ENCODE measurements at regions not wholly inside any gene's neighbourhood (a gene's known extent, or its start where the extent isn't known, plus 50 kb on each side); places are given as distances from the start of the nearest gene placed in this dataset.

DNA sequence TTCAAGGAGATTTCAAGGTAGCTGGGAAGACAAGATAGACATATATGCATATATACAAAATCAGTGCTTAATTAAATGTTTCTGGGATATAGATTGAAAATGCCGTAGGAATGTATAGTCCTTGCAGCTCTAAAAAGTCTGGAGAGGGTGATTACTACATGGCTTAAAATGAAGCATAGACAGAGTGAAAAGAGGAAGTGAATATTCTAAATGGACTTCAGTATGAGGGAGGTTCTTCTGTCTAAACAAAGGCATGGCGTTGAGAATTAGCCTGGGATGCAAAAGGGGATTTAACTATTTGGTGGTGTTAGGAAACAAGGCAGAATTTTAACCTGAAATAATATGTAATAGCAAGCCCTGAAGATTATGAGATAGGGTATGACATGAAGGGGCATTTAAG, 141.5 kb upstream of the FRMPD4 start:
- Histone ChIP-seq H3K36me3 (no peaks in the 10 kb centered on the region), H3K27ac (no peak overlapping the region), H3K4me1 (no peaks in the 10 kb centered on the region), H3K9me3 (no peaks in the 10 kb centered on the region), H3K27me3 (no peaks in the 10 kb centered on the region), H3K4me3 (no peak overlapping the region)
- WGBS, 2 donors, result 38 to 49% methylated on average over 2 of the region's 2 CpGs
- intact Hi-C loops (cut with DNase I), result no loop called here
- TF ChIP-seq POLR2A (IDR thresholded peaks at IDR 0.05), result no peak
- TF ChIP-seq EP300 (IDR thresholded peaks at IDR 0.05), result no peak
- TF ChIP-seq, protein P1, sequence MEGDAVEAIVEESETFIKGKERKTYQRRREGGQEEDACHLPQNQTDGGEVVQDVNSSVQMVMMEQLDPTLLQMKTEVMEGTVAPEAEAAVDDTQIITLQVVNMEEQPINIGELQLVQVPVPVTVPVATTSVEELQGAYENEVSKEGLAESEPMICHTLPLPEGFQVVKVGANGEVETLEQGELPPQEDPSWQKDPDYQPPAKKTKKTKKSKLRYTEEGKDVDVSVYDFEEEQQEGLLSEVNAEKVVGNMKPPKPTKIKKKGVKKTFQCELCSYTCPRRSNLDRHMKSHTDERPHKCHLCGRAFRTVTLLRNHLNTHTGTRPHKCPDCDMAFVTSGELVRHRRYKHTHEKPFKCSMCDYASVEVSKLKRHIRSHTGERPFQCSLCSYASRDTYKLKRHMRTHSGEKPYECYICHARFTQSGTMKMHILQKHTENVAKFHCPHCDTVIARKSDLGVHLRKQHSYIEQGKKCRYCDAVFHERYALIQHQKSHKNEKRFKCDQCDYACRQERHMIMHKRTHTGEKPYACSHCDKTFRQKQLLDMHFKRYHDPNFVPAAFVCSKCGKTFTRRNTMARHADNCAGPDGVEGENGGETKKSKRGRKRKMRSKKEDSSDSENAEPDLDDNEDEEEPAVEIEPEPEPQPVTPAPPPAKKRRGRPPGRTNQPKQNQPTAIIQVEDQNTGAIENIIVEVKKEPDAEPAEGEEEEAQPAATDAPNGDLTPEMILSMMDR (IDR thresholded peaks at IDR 0.05), result no peak
- no peak for TF ChIP-seq POLR2AphosphoS5 (IDR thresholded peaks at IDR 0.05)
- no peak for DNase-seq

- Histone ChIP-seq H3K4me3 (no peak overlapping the region), H3K4me1 (no peaks in the 10 kb centered on the region), H3K27ac (no peak overlapping the region), H3K9me3 (no peaks in the 10 kb centered on the region), H3K27me3 (no peaks in the 10 kb centered on the region), H3K36me3 (no peaks in the 10 kb centered on the region)
- TF ChIP-seq, protein P1 (IDR thresholded peaks at IDR 0.05), result no peak
- TF ChIP-seq POLR2A (IDR thresholded peaks at IDR 0.05) (no peak), POLR2AphosphoS5 (IDR thresholded peaks at IDR 0.05) (no peak), EP300 (IDR thresholded peaks at IDR 0.05) (no peak)
- DNase-seq, result no peak
- 29 to 65% methylated on average over 2 of the region's 2 CpGs for WGBS, 2 donors
- intact Hi-C loops (cut with DNase I), result no loop called here
Measured at GRCh38 chrX:11998944-11999343, 139.3 kb upstream of the FRMPD4 start.

GRCh38 chrX:12002876-12003275, 135.4 kb upstream of the FRMPD4 start:
- Histone ChIP-seq H3K4me1 (no peaks in the 10 kb centered on the region), H3K27ac (no peak overlapping the region), H3K27me3 (no peaks in the 10 kb centered on the region), H3K9me3 (no peaks in the 10 kb centered on the region), H3K4me3 (no peak overlapping the region), H3K36me3 (no peaks in the 10 kb centered on the region)
- DNase-seq, result no peak
- intact Hi-C loops (cut with DNase I), result no loop called here
- TF ChIP-seq EP300 (IDR thresholded peaks at IDR 0.05) (no peak), POLR2A (IDR thresholded peaks at IDR 0.05) (no peak), POLR2AphosphoS5 (IDR thresholded peaks at IDR 0.05) (no peak)
- TF ChIP-seq, protein P1 (IDR thresholded peaks at IDR 0.05), result no peak

GRCh38 chrX:12007881-12008280, 130.4 kb upstream of the FRMPD4 start:
- Histone ChIP-seq H3K27ac (no peak overlapping the region), H3K9me3 (no peaks in the 10 kb centered on the region), H3K4me1 (no peaks in the 10 kb centered on the region), H3K27me3 (no peaks in the 10 kb centered on the region), H3K36me3 (no peaks in the 10 kb centered on the region), H3K4me3 (no peak overlapping the region)
- no peak for TF ChIP-seq POLR2A (IDR thresholded peaks at IDR 0.05)
- TF ChIP-seq, protein P1 (IDR thresholded peaks at IDR 0.05), result no peak
- no peak for TF ChIP-seq POLR2AphosphoS5 (IDR thresholded peaks at IDR 0.05)
- TF ChIP-seq EP300 (IDR thresholded peaks at IDR 0.05), result no peak
- intact Hi-C loops (cut with DNase I), result no loop called here
- DNase-seq, result no peak
- 57 to 74% methylated on average over 2 of the region's 2 CpGs for WGBS, 2 donors

DNA sequence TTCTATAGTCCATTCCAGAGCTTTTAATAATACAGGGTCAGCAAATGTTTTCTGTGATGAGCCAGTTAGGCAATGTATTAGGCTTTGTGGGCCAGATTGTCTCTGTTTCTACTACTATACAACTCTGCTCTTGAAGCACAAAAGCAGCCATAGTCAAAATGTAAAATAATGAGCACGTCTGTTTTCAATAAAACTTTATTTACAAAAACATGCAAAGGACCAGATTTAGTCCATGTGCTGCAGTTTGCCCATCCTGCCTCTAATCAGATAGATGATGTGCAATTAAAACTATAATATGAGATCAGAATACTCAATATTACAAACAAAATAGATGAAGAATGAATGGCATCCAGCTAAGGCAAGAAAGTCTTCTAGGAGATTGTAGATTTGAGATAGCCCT, 127.8 kb upstream of the FRMPD4 start:
- TF ChIP-seq, protein P1 (IDR thresholded peaks at IDR 0.05), result no peak
- TF ChIP-seq POLR2A (IDR thresholded peaks at IDR 0.05) (no peak), EP300 (IDR thresholded peaks at IDR 0.05) (no peak), POLR2AphosphoS5 (IDR thresholded peaks at IDR 0.05) (no peak)
- no peak for DNase-seq
- 40 to 89% methylated on average over 1 of the region's 1 CpG for WGBS, 2 donors
- no peaks in the 10 kb centered on the region for H3K36me3 ChIP-seq
- no peaks in the 10 kb centered on the region for H3K9me3 ChIP-seq
- no peak overlapping the region for H3K27ac ChIP-seq
- intact Hi-C loops (cut with DNase I), result no loop called here
- H3K27me3 ChIP-seq, result no peaks in the 10 kb centered on the region
- no peaks in the 10 kb centered on the region for H3K4me1 ChIP-seq
- no peak overlapping the region for H3K4me3 ChIP-seq

Data from sigmoid colon (tissue), 6 donors.